Astrocyte of the hippocampus (primary cell): ENCODE measurements at regions not wholly inside any gene's neighbourhood (a gene's known extent, or its start where the extent isn't known, plus 50 kb on each side); places are given as distances from the start of the nearest gene placed in this dataset.

ENCODE experiments used
- DNase-seq: peaks from one replicate; pipeline ENCODE4 v3.0.0; 2011; ENCODE audit warnings: low read depth, low spot score

GRCh38 chr10:124346831-124347230, 71.9 kb downstream of the OAT start:
- no peak for DNase-seq

GRCh38 chr10:124345521-124345920, 73.2 kb downstream of the OAT start:
- DNase-seq: no peak

DNA sequence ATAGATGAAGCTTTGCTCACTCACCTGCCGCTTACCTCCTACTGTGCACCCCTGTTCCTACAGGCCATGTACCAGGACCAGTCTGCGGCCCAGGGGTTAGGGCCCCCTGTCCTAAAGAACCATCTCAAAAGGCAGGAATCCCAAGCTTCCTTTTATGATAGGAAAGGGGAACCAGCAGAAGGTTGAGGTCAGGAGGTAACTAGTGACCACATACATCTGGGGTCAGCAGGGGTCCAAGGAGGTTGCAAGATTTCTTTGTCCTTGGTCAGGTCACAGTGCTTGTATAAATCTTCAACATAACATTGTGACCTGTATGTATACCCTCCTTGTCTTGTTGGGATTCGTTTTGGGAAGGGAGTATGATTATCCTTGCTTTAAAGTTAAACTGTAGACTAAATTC, 73.8 kb downstream of the OAT start:
- DNase-seq: no peak

DNA sequence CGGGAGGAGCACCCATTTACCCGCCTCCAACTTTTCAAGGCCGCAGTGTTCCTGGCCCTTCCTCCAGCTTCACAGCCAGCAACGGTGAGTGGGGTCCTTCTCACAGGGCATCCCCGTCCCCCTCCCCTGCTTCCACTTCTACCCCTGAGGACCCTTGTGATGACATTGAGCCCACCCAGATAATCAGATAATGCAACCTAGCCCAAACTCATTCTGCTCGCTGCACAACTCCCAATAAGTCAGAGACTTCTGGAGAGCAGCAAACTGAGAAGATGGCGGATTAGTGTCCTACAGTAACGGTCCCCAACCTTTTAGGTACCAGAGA, 74.5 kb downstream of the OAT start:
- no peak for DNase-seq

DNA sequence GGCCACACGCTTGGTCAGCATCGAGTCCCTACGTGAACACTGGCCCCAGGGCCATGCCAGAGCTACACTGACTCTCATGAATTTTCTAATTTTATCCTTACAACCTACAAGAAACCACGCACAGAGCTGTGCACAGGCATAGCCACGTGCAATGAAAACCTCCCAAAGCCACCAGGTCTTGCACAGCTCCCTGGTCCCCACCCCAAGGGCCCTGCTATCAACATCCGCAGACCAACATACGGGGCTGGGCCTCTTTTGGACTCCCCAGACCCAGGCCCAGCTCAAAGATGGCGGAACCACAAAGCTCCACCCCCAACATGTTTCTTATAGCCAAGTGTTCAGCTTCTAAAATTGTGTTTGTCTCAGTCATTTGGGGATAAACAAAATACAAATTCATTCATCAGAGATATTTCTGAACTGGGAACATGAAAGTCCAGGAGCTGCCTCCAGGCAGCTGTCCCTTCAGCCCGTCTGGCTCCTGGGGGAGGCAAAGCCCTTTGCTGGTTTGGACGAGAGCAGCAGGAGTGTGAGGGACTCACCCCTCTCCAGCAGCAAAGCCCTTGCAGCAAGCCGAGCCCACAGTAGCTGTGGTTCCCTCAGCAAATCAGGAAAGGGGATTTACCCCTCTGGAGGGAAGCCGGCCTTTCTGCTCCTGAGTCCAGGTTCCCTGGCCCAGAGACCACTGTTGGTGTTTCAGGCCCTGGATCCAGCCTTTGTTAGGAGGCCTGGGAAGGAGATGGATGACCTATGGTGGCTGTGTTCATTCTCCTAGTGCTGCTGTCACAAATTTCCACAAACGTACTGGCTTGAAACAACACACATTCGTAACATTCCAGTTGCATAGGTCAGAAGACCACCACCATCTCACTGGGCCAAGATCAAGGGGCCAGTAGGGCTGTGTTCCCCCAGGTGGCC, 75.1 kb downstream of the OAT start:
- DNase-seq: no peak

- no peak for DNase-seq
Observed at GRCh38 chr10:124342821-124343170, 75.9 kb downstream of the OAT start.

GRCh38 chr10:124342136-124342820, 76.4 kb downstream of the OAT start:
- no peak for DNase-seq

- no peak for DNase-seq
Observed at GRCh38 chr10:124341768-124342135, 77.0 kb downstream of the OAT start.

DNA sequence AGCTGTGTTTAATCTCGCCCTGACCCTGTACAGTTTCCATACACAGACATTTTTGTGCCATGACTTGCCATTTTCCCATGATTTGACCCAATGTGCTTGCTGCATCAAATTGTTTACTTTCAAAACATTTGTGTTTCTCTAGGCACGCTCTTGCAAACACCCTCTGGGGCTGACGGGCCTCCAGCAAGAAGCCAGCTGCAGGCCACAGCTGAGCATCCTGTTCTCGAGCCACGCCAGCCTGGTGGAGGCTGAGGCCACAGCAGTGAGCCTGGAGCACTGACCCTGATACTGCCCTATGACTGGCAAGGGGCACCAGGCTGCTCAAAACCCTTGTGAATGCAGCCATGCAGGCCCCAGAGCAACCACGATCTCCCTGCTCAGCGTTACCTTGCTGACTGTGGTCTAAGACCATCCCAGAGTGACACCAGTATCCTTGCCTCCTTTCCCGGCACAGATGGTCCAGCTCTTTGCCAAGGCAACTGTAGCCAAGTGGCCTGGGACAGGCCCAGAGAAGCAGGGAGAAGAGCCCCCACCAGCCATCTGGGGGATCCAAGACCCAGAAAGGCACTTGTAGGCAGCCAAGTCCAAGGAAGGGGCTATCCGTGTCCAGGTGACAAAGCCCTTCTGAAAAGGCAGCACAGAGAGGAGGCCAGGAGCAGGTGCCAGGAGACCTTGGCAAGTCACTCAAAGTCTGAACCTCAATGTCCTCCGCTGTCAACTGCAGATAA, 78.5 kb downstream of the OAT start:
- DNase-seq: peak; percentile 91

GRCh38 chr10:124339119-124340032, 79.3 kb downstream of the OAT start:
- no peak for DNase-seq

GRCh38 chr10:124338276-124338925, 80.3 kb downstream of the OAT start:
- no peak for DNase-seq

DNA sequence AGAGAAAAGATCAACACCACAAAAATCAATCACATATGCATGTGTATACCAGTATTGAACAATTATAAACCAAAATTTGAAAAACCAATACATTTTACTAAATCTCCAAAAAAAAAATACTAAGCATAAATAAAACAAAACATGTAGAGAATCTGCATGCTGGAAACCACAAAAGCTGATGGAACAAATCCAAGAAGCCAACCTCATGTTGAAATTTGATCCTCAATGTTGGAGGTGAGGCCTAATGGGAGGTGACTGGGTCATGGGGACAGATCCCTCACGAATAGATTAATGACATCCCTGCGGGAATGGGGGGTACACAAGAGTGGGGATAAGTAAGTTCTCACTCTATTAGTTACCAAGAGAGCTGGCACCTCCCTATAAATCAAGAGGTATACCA, 82.5 kb downstream of the OAT start:
- peak; percentile 50 for DNase-seq

- no peak for DNase-seq
Observed at GRCh38 chr10:124333931-124334330, 84.8 kb downstream of the OAT start.

- peak; percentile 71 for DNase-seq
Observed at GRCh38 chr10:124332426-124332825, 86.3 kb downstream of the OAT start.

DNA sequence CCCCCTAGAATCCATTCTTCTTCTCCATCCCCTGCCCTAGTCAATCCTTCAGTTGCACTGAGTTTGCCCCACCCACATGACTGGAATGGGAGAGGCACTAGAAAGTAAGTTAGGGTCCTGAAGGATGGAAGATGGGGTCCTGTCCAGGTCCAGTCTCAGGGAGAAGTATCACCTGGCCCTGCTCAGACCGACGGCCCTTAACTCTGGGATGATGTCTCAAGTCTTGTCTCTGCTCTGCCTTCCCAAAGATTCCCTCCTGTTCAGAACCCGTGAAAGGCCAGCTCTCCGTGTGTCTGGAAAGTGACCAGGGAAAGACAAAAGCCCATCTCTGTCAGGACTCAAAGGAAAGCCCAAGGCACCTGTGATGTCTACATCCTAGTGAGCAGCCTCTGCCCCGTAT, 88.8 kb downstream of the OAT start:
- no peak for DNase-seq

DNA sequence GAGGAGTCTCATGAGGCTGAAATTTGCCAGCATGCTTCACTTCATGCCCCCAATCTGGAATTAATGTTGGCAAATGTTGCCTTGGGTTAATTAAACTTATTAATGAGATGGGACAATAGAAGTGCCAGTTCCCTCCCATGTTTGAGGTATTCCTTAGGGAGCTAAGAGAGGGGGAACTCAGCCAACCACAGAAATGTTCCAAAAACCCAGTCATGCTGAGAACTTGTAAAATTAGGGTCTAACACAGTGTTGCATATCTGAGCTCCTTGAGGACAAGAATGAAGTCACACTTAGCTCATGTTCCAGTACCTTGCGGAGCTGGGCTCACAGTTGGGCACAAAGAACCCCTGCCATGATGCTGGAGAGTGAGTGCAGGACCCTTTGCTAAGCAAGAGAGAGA, 89.4 kb downstream of the OAT start:
- no peak for DNase-seq

- peak; percentile 34 for DNase-seq
Observed at GRCh38 chr10:124328477-124329220, 90.1 kb downstream of the OAT start.

GRCh38 chr10:124325998-124326636, 92.6 kb downstream of the OAT start:
- no peak for DNase-seq

DNA sequence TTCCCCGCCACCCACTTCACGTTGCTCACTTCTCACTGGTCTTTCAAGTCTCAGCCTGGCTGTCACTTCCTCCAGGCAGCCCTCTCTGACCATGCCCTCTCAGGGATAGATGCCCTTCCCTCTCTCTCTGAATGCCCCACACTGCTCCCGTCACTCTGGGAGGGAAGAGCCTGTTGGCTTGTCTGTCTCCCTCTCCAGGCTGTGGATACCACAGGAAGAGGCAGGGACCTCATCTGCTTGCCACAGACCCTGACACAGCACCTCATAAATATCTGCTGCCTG, 93.1 kb downstream of the OAT start:
- DNase-seq: no peak
